HCT116 (cell line): ENCODE measurements at regions not wholly inside any gene's neighbourhood (a gene's known extent, or its start where the extent isn't known, plus 50 kb on each side); places are given as distances from the start of the nearest gene placed in this dataset.

ENCODE experiments used
- ATAC-seq: fragments of 200-7000 bp; cut with Tn5 transposase; 2 replicates; pipeline ENCODE4 v1.9.1; 2020; ENCODE audit warnings: mild to moderate bottlenecking, moderate library complexity
- BruUV-seq: library from RNA; stranded (reverse); fragments of 400-500 nt; replicated peaks from 2 replicates; lab custom pipeline; 2021; lab: Mats Ljungman, UMichigan
- CTCF ChIA-PET: fragments of 300-600 bp; sonication (Branson Sonifier 250); formaldehyde crosslinking; loops from one replicate; lab custom pipeline; 2021; ENCODE audit warnings: antibody characterized with exemption; lab: Charles Lee
- POLR2A ChIA-PET: fragments of 300-600, 350-600 bp; sonication (Branson Sonifier 250); formaldehyde crosslinking; loops from one replicate; lab custom pipeline; 2021; ENCODE audit warnings: antibody characterized with exemption; lab: Charles Lee
- RAD21 ChIA-PET, 2 experiments: fragments of 300-600 bp; sonication (Branson Sonifier 250); formaldehyde crosslinking; loops; one replicate each; lab custom pipeline; 2023; ENCODE audit warnings: low total read pairs in 2 of 2; ENCODE audit not compliant: uncharacterized antibody in 2 of 2, unreplicated experiment in 2 of 2, low non-redundant PET in 1 of 2; lab: Charles Lee
- DNase-seq: peaks from one replicate; pipeline ENCODE4 v3.0.0-alpha.2; 2010; ENCODE audit warnings: low read depth, low spot score
- H2AFZ ChIP-seq: fragments of 200-600 bp; shearing (Covaris generic), sonication (generic); 2 replicates; pipeline ENCODE4 v1.6.1; 2017; ENCODE audit warnings: low read depth, mixed run types, mixed read lengths, antibody characterized with exemption, low read length; ENCODE audit not compliant: poor library complexity, severe bottlenecking
- H3K27ac ChIP-seq: 2 replicates; pipeline ENCODE4 v1.5.1; 2012; ENCODE audit warnings: low read depth, low read length
- H3K27me3 ChIP-seq: fragments of 200-600 bp; sonication (generic); 2 replicates; pipeline ENCODE4 v1.6.1; 2016; ENCODE audit warnings: mixed run types, low read length, mixed read lengths; ENCODE audit not compliant: insufficient read depth
- H3K36me3 ChIP-seq, 2 experiments: fragments of 200-500 bp in 1 of 2; fragments of 200-600 bp in 1 of 2; sonication (Bioruptor generic) in 1 of 2; sonication (generic) in 1 of 2; 2 replicates each; pipeline versions ENCODE4 v1.5.1 to v1.6.1; 2014 to 2016; ENCODE audit warnings: low read length in 2 of 2, inconsistent platforms in 1 of 2, mixed read lengths in 1 of 2, mixed run types in 1 of 2; ENCODE audit not compliant: insufficient read depth in 2 of 2, control insufficient read depth in 1 of 2
- H3K4me1 ChIP-seq, 2 experiments: fragments of 200-600 bp in 1 of 2; sonication (generic) in 1 of 2; 2 replicates each; pipeline versions ENCODE4 v1.5.1 to v1.6.1; 2012 to 2017; ENCODE audit warnings: low read length in 2 of 2, inconsistent platforms in 1 of 2, mild to moderate bottlenecking in 1 of 2, mixed read lengths in 1 of 2, mixed run types in 1 of 2, moderate library complexity in 1 of 2; ENCODE audit not compliant: insufficient read depth in 2 of 2, control insufficient read depth in 1 of 2
- H3K4me2 ChIP-seq: fragments of 200-600 bp; sonication (generic); 2 replicates; pipeline ENCODE4 v1.6.1; 2017; ENCODE audit warnings: mixed run types, low read length, mixed read lengths
- H3K4me3 ChIP-seq, 2 experiments: fragments of 200-600 bp in 1 of 2; sonication (generic) in 1 of 2; replicated peaks in 1 of 2; 2 replicates each; pipeline ENCODE4 v1.5.1; 2011 to 2016; ENCODE audit warnings: low read length in 2 of 2, control low read depth in 1 of 2, low read depth in 1 of 2, mild to moderate bottlenecking in 1 of 2, mixed read lengths in 1 of 2, mixed run types in 1 of 2
- H3K79me2 ChIP-seq: fragments of 200-600 bp; sonication (generic); 2 replicates; pipeline ENCODE4 v1.6.1; 2017; ENCODE audit warnings: mild to moderate bottlenecking, mixed run types, low read length, moderate library complexity, mixed read lengths; ENCODE audit not compliant: insufficient read depth
- H3K9ac ChIP-seq: fragments of 200-600 bp; sonication (generic); 2 replicates; pipeline ENCODE4 v1.6.1; 2016; ENCODE audit warnings: low read length, mixed read lengths
- H3K9me2 ChIP-seq: fragments of 200-600 bp; sonication (generic), shearing (Covaris generic); 2 replicates; pipeline ENCODE4 v1.6.1; 2017; ENCODE audit warnings: mixed run types, mild to moderate bottlenecking, moderate library complexity; ENCODE audit not compliant: insufficient read depth
- H3K9me3 ChIP-seq, 2 experiments: fragments of 200-500 bp in 1 of 2; fragments of 200-600 bp in 1 of 2; sonication (Bioruptor generic) in 1 of 2; sonication (generic) in 1 of 2; 2 replicates each; pipeline ENCODE4 v1.6.1; 2014 to 2017; ENCODE audit warnings: low read length in 2 of 2, mixed read lengths in 2 of 2, inconsistent platforms in 1 of 2, low read depth in 1 of 2, mild to moderate bottlenecking in 1 of 2, mixed run types in 1 of 2, moderate library complexity in 1 of 2; ENCODE audit not compliant: control insufficient read depth in 1 of 2, insufficient read depth in 1 of 2
- H4K20me1 ChIP-seq: fragments of 200-600 bp; sonication (generic), shearing (Covaris generic); 2 replicates; pipeline ENCODE4 v1.6.1; 2017; ENCODE audit warnings: mixed run types, mild to moderate bottlenecking, moderate library complexity; ENCODE audit not compliant: insufficient read depth
- ATF3 ChIP-seq: IDR thresholded peaks from 2 replicates; pipeline ENCODE4 v1.6.1; 2012
- CBX3 ChIP-seq: IDR thresholded peaks from 2 replicates; pipeline ENCODE4 v1.6.1; 2012; ENCODE audit warnings: low read depth
- CEBPB ChIP-seq: IDR thresholded peaks from 2 replicates; pipeline ENCODE4 v1.6.1; 2012; ENCODE audit warnings: low read depth
- CTCF ChIP-seq, 3 experiments: fragments of 200-600 bp in 1 of 3; sonication (generic) in 1 of 3; IDR thresholded peaks in 2 of 3; conservative IDR thresholded peaks in 1 of 3; 2 replicates each; pipeline ENCODE4 v1.5.1; 2012 to 2017; ENCODE audit warnings: low read depth in 2 of 3, low read length in 2 of 3, antibody characterized with exemption in 1 of 3, borderline replicate concordance in 1 of 3, control low read depth in 1 of 3, mild to moderate bottlenecking in 1 of 3, mixed read lengths in 1 of 3, mixed run types in 1 of 3, moderate library complexity in 1 of 3; ENCODE audit not compliant: insufficient read depth in 1 of 3
- EGR1 ChIP-seq: IDR thresholded peaks from 2 replicates; pipeline ENCODE4 v1.6.1; 2012; ENCODE audit warnings: low read depth
- ELF1 ChIP-seq: IDR thresholded peaks from 2 replicates; pipeline ENCODE4 v1.6.1; 2012; ENCODE audit warnings: low read depth, borderline replicate concordance
- EZH2 ChIP-seq: fragments of 200-600 bp; sonication (generic); IDR thresholded peaks from 2 replicates; pipeline ENCODE4 v1.6.1; 2017; ENCODE audit warnings: antibody characterized with exemption, mixed run types
- EZH2phosphoT487 ChIP-seq: fragments of 200-600 bp; IDR thresholded peaks from 2 replicates; pipeline ENCODE4 v1.6.1; 2018; ENCODE audit warnings: antibody characterized with exemption, borderline replicate concordance
- JUND ChIP-seq: IDR thresholded peaks from 2 replicates; pipeline ENCODE4 v1.6.1; 2012
- MAX ChIP-seq: IDR thresholded peaks from 2 replicates; pipeline ENCODE4 v1.6.1; 2012
- POLR2A ChIP-seq: IDR thresholded peaks from 2 replicates; pipeline ENCODE4 v1.7.0; 2011; ENCODE audit warnings: borderline replicate concordance; ENCODE audit not compliant: insufficient read depth, insufficient read length; ENCODE audit errors: extremely low read depth
- POLR2AphosphoS5 ChIP-seq: IDR thresholded peaks from 2 replicates; pipeline ENCODE4 v1.6.1; 2011; ENCODE audit warnings: mild to moderate bottlenecking, low read depth, low read length, moderate library complexity
- SIN3A ChIP-seq: IDR thresholded peaks from 2 replicates; pipeline ENCODE4 v1.6.1; 2012; ENCODE audit warnings: low read depth
- SP1 ChIP-seq: IDR thresholded peaks from 2 replicates; pipeline ENCODE4 v1.6.1; 2012; ENCODE audit warnings: low read depth
- SRF ChIP-seq: IDR thresholded peaks from 2 replicates; pipeline ENCODE4 v1.6.1; 2012; ENCODE audit warnings: low read depth
- YY1 ChIP-seq: IDR thresholded peaks from 2 replicates; pipeline ENCODE4 v1.6.1; 2011; ENCODE audit warnings: low read length, low read depth, moderate library complexity, mild to moderate bottlenecking; ENCODE audit not compliant: insufficient replicate concordance; ENCODE audit errors: extremely low read depth
- ZBTB33 ChIP-seq: IDR thresholded peaks from 2 replicates; pipeline ENCODE4 v1.6.1; 2011; ENCODE audit warnings: mild to moderate bottlenecking, low read length, moderate library complexity; ENCODE audit not compliant: insufficient replicate concordance; ENCODE audit errors: extremely low read depth
- ZFX ChIP-seq: fragments of 450-650 bp; IDR thresholded peaks from 2 replicates; pipeline ENCODE4 v1.6.1; 2017
- ZNF274 ChIP-seq: fragments of 200-500 bp; sonication (Bioruptor generic); IDR thresholded peaks from 2 replicates; pipeline ENCODE4 v1.6.1; 2014; ENCODE audit warnings: mild to moderate bottlenecking, low read depth, low read length, inconsistent platforms
- intact Hi-C: fragments of 100-400 bp; cut with micrococcal nuclease; formaldehyde crosslinking; loops from 2 replicates; pipeline ENCODE4 v1.10.0; 2022
- TF ChIP-seq, protein P1 (sequence below): IDR thresholded peaks from 2 replicates; pipeline ENCODE4 v1.6.1; 2012; ENCODE audit warnings: low read depth

DNA sequence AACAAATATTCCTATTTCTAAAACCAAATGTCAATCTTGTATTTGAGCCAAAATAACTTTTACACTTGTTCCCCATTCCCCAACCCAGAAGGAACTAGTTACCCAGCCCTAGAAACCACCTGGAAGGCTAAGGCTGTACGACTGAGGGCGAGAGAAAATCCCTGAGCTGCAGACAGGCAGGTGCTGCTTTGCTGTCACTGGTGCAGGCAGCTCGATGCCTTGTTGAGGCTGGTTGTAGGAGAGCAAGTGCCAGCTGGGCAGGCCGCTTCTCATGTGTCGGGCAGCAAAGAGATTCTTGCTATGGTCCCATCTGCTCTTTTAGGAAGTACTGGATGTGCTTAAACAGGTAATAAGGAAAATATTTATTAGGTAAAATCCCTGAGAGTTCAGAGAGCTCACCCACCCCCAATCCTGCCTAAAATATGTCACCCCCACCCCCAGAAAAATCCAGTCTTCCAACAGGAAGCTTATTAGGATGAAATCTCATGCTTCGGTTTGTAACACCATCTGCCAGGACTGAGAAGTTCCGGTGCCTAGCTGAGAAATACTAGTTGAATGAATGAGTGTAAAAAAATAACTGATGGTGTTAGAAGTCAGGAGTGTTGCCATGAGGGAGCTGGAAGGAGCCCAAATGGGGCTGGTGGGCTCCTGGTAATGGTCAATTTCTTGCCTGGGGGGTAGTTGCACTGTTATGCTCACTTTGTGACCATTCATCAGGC is 91.1 kb upstream of the DMRT1 start:
- no peak overlapping the region for H3K4me2 ChIP-seq

More for the DNA sequence above, 91.1 kb upstream of the DMRT1 start:
- Histone ChIP-seq H3K36me3 (no peaks in the 10 kb centered on the region), H3K27me3 (no peaks in the 10 kb centered on the region), H4K20me1 (no peaks in the 10 kb centered on the region), H3K9me3 (no peaks in the 10 kb centered on the region), H3K9ac (no peak overlapping the region), H2AFZ (no peak overlapping the region), H3K4me1 (peaks cover under 1 to 20% of the 10 kb centered on the region in 2 experiments), H3K4me3 (no peak overlapping the region), H3K9me2 (no peaks in the 10 kb centered on the region), H3K79me2 (no peaks in the 10 kb centered on the region), H3K27ac (no peak overlapping the region)
- CTCF ChIA-PET: no interaction called here
- POLR2A ChIA-PET: no interaction called here
- no peak for TF ChIP-seq JUND
- no peak for TF ChIP-seq POLR2A
- TF ChIP-seq SIN3A: no peak
- TF ChIP-seq CTCF (IDR thresholded peaks at IDR 0.05 in 2 of 3, conservative IDR thresholded peaks at IDR 0.05 in 1 of 3; ENCODE audit: borderline replicate concordance in 1 of 3, insufficient read depth in 1 of 3, low read depth in 2 of 3, low read length in 2 of 3): no peak
- TF ChIP-seq ZNF274: no peak
- TF ChIP-seq, protein P1, sequence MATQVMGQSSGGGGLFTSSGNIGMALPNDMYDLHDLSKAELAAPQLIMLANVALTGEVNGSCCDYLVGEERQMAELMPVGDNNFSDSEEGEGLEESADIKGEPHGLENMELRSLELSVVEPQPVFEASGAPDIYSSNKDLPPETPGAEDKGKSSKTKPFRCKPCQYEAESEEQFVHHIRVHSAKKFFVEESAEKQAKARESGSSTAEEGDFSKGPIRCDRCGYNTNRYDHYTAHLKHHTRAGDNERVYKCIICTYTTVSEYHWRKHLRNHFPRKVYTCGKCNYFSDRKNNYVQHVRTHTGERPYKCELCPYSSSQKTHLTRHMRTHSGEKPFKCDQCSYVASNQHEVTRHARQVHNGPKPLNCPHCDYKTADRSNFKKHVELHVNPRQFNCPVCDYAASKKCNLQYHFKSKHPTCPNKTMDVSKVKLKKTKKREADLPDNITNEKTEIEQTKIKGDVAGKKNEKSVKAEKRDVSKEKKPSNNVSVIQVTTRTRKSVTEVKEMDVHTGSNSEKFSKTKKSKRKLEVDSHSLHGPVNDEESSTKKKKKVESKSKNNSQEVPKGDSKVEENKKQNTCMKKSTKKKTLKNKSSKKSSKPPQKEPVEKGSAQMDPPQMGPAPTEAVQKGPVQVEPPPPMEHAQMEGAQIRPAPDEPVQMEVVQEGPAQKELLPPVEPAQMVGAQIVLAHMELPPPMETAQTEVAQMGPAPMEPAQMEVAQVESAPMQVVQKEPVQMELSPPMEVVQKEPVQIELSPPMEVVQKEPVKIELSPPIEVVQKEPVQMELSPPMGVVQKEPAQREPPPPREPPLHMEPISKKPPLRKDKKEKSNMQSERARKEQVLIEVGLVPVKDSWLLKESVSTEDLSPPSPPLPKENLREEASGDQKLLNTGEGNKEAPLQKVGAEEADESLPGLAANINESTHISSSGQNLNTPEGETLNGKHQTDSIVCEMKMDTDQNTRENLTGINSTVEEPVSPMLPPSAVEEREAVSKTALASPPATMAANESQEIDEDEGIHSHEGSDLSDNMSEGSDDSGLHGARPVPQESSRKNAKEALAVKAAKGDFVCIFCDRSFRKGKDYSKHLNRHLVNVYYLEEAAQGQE: no peak
- TF ChIP-seq EZH2phosphoT487: no peak
- no peak for TF ChIP-seq CEBPB
- TF ChIP-seq ATF3: no peak
- TF ChIP-seq EZH2: no peak
- TF ChIP-seq CBX3: no peak
- TF ChIP-seq ZFX: no peak
- TF ChIP-seq SP1: no peak
- TF ChIP-seq EGR1: no peak
- TF ChIP-seq MAX: no peak
- TF ChIP-seq YY1: no peak
- no peak for TF ChIP-seq SRF
- TF ChIP-seq ELF1: no peak
- no peak for TF ChIP-seq ZBTB33
- TF ChIP-seq POLR2AphosphoS5: no peak
- RAD21 ChIA-PET: no interaction called here
- intact Hi-C loops: no loop called here
- DNase-seq: no peak
- no peak for ATAC-seq
- no TSS peak for BruUV-seq
